ENCODE measurements at regions not wholly inside any gene's neighbourhood (a gene's known extent, or its start where the extent isn't known, plus 50 kb on each side); places are given as distances from the start of the nearest gene placed in this dataset.

DNA sequence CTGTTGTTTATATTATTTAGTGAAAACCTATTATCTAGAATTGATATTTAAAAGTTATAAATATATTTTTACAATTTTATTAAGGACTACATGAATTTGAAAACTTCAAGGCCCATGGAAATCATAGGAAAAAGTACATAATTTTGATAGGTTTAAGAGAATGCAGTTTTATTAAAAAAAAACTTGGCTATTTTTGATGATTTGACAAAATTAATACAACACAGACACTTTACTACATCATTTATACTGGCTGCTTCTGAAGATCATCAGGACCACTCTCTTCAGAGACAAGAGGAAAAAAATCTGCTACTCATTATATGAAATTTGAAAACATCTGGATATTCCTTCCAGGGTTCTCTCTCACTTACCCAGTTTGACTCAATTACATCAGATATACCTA lies 637.7 kb downstream of the BCKDHB start:
- H3K36me3 ChIP-seq (ENCODE audit: insufficient read depth, low read depth, low read length), result no peaks in the 10 kb centered on the region
- no peaks in the 10 kb centered on the region for H3K9me3 ChIP-seq (ENCODE audit: insufficient read depth, low read depth, low read length)
- H3K9ac ChIP-seq (ENCODE audit: low read depth, low read length), result no peak overlapping the region
- no peaks in the 10 kb centered on the region for H3K4me1 ChIP-seq (ENCODE audit: insufficient read depth, low read length)
- no peak overlapping the region for H3K27ac ChIP-seq (ENCODE audit: low read length)
- no peak overlapping the region for H3K4me3 ChIP-seq (ENCODE audit: low read length)
- H3K27me3 ChIP-seq (ENCODE audit: insufficient read depth, low read length), result no peaks in the 10 kb centered on the region

DNA sequence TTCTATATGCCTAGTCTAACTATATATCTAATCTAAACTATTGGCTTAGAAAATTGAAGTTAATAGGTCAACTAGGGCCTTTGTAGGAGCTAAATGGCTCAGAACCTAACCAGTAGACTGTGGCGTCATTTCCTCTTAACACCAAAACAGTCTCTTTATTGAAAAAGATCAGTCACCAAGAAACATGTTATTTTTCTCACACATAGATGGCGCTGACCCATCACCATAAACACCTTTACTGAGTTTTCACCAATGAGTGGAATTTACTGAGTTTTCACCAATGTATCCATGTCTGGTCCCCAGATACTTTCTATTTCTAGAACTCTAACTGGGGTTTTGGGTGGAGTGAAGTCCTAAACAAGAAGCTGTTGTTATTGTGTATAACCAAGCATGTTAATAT lies 636.0 kb downstream of the BCKDHB start:
- Histone ChIP-seq H3K9ac (ENCODE audit: low read depth, low read length) (no peak overlapping the region), H3K4me3 (ENCODE audit: low read length) (no peak overlapping the region), H3K27me3 (ENCODE audit: insufficient read depth, low read length) (no peaks in the 10 kb centered on the region), H3K9me3 (ENCODE audit: insufficient read depth, low read depth, low read length) (no peaks in the 10 kb centered on the region), H3K27ac (ENCODE audit: low read length) (no peak overlapping the region), H3K4me1 (ENCODE audit: insufficient read depth, low read length) (no peaks in the 10 kb centered on the region), H3K36me3 (ENCODE audit: insufficient read depth, low read depth, low read length) (no peaks in the 10 kb centered on the region)

DNA sequence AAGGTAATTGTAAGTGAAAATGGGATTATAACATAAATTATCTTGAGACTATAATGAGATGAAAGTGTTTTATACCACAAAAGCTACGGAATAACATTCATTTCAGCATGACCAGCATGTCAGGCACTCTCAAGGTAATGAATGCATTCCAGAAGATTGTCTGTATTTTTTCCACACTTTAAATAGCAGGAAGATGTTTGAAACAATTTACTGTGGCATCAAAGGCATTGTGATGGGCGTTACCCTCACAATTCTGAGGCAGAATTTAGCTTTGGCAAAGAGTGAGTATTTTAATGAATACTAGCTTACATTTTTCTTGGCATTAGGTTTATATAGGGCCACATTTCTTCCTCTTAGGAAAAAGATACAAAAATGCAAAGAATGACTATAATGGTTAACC lies 627.2 kb downstream of the BCKDHB start:
- H3K27me3 ChIP-seq (ENCODE audit: insufficient read depth, low read length), result no peaks in the 10 kb centered on the region
- H3K9ac ChIP-seq (ENCODE audit: low read depth, low read length), result no peak overlapping the region
- no peak overlapping the region for H3K27ac ChIP-seq (ENCODE audit: low read length)
- no peak overlapping the region for H3K4me3 ChIP-seq (ENCODE audit: low read length)
- H3K36me3 ChIP-seq (ENCODE audit: insufficient read depth, low read depth, low read length), result no peaks in the 10 kb centered on the region
- no peaks in the 10 kb centered on the region for H3K4me1 ChIP-seq (ENCODE audit: insufficient read depth, low read length)
- H3K9me3 ChIP-seq (ENCODE audit: insufficient read depth, low read depth, low read length), result no peaks in the 10 kb centered on the region

DNA sequence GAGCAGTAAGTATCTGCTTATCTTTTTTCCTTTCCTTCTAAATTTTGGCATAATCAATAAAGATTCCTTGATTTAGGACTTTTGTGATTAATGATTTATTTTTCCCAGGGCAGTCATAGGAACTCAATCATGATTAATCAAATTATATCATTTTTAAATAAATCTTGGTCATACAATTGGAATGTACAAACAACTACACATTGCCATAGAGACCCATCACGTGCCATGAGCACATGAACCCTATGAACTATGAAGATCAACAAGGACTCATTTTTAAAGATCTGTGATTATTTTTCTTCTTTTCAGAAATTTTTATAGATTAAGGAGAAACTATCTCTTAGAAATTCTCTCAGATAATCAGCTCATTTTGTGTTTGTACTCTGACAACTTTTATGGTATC lies 622.4 kb downstream of the BCKDHB start:
- H3K9ac ChIP-seq (ENCODE audit: low read depth, low read length), result no peak overlapping the region
- no peak overlapping the region for H3K4me3 ChIP-seq (ENCODE audit: low read length)
- H3K9me3 ChIP-seq (ENCODE audit: insufficient read depth, low read depth, low read length), result no peaks in the 10 kb centered on the region
- no peaks in the 10 kb centered on the region for H3K4me1 ChIP-seq (ENCODE audit: insufficient read depth, low read length)
- H3K27ac ChIP-seq (ENCODE audit: low read length), result no peak overlapping the region
- no peaks in the 10 kb centered on the region for H3K36me3 ChIP-seq (ENCODE audit: insufficient read depth, low read depth, low read length)
- H3K27me3 ChIP-seq (ENCODE audit: insufficient read depth, low read length), result no peaks in the 10 kb centered on the region

DNA sequence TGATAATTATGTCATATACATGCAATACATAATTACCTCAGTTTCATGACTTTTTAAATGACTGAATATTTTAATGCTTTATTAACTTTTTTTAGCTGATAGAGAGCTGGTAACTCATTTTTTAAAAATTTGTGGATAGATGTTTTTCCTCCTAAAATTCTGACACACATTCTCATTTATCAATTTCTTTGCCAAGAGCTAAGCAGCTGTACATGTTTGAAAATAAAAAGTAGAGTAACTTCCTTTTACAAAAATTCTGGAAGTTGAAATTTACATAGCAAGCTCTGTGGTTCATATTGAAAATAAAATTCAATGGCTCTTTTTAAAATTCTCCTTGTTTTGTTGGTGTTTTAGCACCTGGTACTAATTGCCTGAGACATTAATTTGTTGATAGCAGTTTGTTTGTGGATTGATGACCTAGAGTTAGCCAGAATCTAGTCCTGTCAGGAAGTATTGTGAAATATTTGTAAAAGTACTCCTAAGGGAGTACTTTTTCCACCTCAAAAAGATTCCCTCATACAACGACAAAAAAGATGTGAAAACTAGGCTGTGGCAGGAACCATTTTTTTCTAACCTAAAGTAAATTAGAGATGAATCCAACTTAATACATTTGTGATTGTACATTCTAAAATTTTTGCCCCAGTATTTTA lies 621.8 kb downstream of the BCKDHB start:
- Histone ChIP-seq H3K36me3 (ENCODE audit: insufficient read depth, low read depth, low read length) (no peaks in the 10 kb centered on the region), H3K4me1 (ENCODE audit: insufficient read depth, low read length) (no peaks in the 10 kb centered on the region), H3K9ac (ENCODE audit: low read depth, low read length) (no peak overlapping the region), H3K4me3 (ENCODE audit: low read length) (no peak overlapping the region), H3K27me3 (ENCODE audit: insufficient read depth, low read length) (no peaks in the 10 kb centered on the region), H3K27ac (ENCODE audit: low read length) (no peak overlapping the region), H3K9me3 (ENCODE audit: insufficient read depth, low read depth, low read length) (no peaks in the 10 kb centered on the region)

DNA sequence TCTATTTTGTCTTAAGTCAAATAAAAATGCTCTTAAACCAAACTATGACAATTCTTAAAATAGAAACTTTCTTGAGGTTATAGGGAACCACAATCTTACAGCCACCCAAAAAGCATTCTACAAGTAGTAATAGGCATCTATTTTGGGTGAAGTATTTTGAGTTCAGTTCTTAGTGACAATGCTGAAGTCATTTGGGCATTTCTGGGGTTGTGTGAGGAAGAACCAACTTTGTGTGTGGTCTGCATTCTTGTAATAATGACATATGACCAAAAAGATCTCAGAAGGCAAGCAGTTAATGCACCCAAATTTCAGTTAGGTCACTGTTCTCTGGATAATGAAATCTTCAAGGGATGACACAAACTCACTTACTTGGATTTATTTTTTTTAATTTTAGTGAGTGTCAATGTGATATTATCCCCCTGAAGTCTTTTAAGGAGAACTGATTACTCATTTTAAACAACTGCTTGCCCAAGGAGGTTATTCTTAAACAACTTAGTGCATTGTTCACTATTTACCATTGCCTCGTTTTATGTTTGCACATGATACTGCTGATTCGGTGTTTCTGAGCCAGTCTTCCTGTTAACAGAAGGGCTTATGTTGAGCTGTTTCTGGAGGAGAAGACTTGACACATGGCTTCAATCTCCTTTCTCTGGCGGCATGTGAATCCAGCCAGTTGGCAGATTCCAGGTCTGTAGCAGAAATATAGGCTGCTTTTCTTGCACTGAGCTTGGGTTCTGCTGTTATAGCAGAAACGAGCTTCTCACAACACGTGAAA lies 618.9 kb downstream of the BCKDHB start:
- no peaks in the 10 kb centered on the region for H3K27me3 ChIP-seq (ENCODE audit: insufficient read depth, low read length)
- H3K4me1 ChIP-seq (ENCODE audit: insufficient read depth, low read length), result no peaks in the 10 kb centered on the region
- H3K27ac ChIP-seq (ENCODE audit: low read length), result no peak overlapping the region
- no peaks in the 10 kb centered on the region for H3K9me3 ChIP-seq (ENCODE audit: insufficient read depth, low read depth, low read length)
- H3K9ac ChIP-seq (ENCODE audit: low read depth, low read length), result no peak overlapping the region
- H3K4me3 ChIP-seq (ENCODE audit: low read length), result no peak overlapping the region
- H3K36me3 ChIP-seq (ENCODE audit: insufficient read depth, low read depth, low read length), result no peaks in the 10 kb centered on the region

DNA sequence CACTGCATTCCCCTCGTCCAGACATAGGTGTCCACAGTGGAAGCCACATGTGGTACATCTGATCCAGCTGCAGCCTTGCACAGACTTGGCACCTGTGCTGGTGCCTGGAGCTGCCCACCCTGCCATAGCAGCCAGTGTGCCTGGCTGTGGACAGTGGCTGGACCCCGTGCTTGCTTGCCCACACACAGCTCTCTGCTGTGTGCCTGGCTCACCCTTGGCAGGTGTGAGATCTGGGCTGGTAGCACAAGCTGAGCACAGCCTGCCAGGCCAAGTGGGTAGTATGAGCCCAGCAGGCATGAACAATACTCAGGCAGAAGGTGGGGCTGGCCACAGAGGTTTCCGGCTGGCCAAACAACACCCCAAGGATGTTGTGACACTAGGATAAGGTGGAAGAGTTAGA lies 614.4 kb downstream of the BCKDHB start:
- Histone ChIP-seq H3K36me3 (ENCODE audit: insufficient read depth, low read depth, low read length) (no peaks in the 10 kb centered on the region), H3K9me3 (ENCODE audit: insufficient read depth, low read depth, low read length) (no peaks in the 10 kb centered on the region), H3K4me3 (ENCODE audit: low read length) (no peak overlapping the region), H3K9ac (ENCODE audit: low read depth, low read length) (no peak overlapping the region), H3K27ac (ENCODE audit: low read length) (no peak overlapping the region), H3K27me3 (ENCODE audit: insufficient read depth, low read length) (no peaks in the 10 kb centered on the region), H3K4me1 (ENCODE audit: insufficient read depth, low read length) (no peaks in the 10 kb centered on the region)

DNA sequence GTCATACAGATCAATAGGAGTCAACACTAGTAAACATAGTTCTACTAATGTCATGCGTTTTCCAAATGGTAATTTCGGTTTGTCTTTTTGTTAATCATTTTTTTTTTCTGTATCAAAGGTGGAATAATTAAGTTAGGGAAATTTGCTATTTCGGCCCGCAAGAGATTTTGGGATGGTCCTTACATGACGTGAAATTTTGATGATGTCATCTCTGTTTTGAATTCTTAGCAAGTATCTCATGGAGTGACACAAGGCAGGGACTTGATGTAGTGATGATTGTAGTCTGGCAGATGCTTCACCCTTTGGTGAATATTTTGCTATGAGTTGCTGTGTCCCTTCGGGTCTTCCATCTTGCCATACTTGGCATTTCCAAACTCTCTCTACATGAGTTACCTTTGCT lies 608.0 kb downstream of the BCKDHB start:
- Histone ChIP-seq H3K9me3 (ENCODE audit: insufficient read depth, low read depth, low read length) (no peaks in the 10 kb centered on the region), H3K27ac (ENCODE audit: low read length) (no peak overlapping the region), H3K4me3 (ENCODE audit: low read length) (no peak overlapping the region), H3K27me3 (ENCODE audit: insufficient read depth, low read length) (no peaks in the 10 kb centered on the region), H3K4me1 (ENCODE audit: insufficient read depth, low read length) (no peaks in the 10 kb centered on the region), H3K36me3 (ENCODE audit: insufficient read depth, low read depth, low read length) (no peaks in the 10 kb centered on the region), H3K9ac (ENCODE audit: low read depth, low read length) (no peak overlapping the region)

DNA sequence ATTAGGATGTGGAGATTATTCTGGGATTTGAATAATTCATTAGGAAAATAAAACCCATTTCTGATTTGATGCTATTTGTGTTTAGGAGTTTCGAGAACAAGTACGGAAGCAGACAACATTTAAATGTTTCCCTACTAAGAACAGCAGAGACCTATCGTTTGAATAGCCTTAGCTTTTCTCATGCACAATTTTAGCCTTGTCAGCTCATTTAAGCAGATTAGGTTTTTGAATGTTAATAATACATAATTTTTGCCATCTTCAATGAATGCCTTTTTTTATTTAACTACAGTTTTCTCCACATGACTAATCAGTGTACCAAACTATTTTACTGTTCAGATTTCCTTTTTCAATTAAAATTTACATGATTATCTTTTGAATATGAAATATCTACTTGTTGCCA lies 592.0 kb downstream of the BCKDHB start:
- Histone ChIP-seq H3K9ac (ENCODE audit: low read depth, low read length) (no peak overlapping the region), H3K36me3 (ENCODE audit: insufficient read depth, low read depth, low read length) (no peaks in the 10 kb centered on the region), H3K9me3 (ENCODE audit: insufficient read depth, low read depth, low read length) (peaks cover 17% of the 10 kb centered on the region)

DNA sequence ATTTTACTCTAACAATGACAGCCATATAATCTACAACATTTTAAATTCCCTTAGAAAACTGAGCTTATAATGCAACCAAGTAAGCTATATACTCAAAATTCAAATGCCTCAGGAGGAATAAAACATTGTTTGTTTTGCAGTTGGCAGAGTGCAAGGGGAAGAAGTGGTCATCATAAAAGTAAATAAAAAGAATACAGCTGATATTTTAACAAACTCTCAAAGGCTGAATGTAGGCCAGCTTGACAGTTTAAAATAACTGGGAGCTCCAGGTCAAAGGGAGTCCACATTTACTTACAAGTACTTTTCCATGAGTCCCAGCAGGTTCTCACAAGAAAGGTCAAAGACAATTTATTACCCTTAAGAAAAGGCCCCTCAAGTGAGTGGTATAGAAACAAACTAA lies 589.8 kb downstream of the BCKDHB start:
- H3K9me3 ChIP-seq (ENCODE audit: insufficient read depth, low read depth, low read length), result peaks cover 1% of the 10 kb centered on the region; the same call in 1 of the 2 replicates
- no peaks in the 10 kb centered on the region for H3K27me3 ChIP-seq (ENCODE audit: insufficient read depth, low read length)
- H3K27ac ChIP-seq (ENCODE audit: low read length), result no peak overlapping the region
- H3K36me3 ChIP-seq (ENCODE audit: insufficient read depth, low read depth, low read length), result no peaks in the 10 kb centered on the region
- H3K4me1 ChIP-seq (ENCODE audit: insufficient read depth, low read length), result no peaks in the 10 kb centered on the region
- H3K9ac ChIP-seq (ENCODE audit: low read depth, low read length), result no peak overlapping the region
- H3K4me3 ChIP-seq (ENCODE audit: low read length), result no peak overlapping the region

More for the DNA sequence above, 592.0 kb downstream of the BCKDHB start:
- H3K4me1 ChIP-seq (ENCODE audit: insufficient read depth, low read length), result no peaks in the 10 kb centered on the region
- no peak overlapping the region for H3K4me3 ChIP-seq (ENCODE audit: low read length)
- no peaks in the 10 kb centered on the region for H3K27me3 ChIP-seq (ENCODE audit: insufficient read depth, low read length)
- no peak overlapping the region for H3K27ac ChIP-seq (ENCODE audit: low read length)

DNA sequence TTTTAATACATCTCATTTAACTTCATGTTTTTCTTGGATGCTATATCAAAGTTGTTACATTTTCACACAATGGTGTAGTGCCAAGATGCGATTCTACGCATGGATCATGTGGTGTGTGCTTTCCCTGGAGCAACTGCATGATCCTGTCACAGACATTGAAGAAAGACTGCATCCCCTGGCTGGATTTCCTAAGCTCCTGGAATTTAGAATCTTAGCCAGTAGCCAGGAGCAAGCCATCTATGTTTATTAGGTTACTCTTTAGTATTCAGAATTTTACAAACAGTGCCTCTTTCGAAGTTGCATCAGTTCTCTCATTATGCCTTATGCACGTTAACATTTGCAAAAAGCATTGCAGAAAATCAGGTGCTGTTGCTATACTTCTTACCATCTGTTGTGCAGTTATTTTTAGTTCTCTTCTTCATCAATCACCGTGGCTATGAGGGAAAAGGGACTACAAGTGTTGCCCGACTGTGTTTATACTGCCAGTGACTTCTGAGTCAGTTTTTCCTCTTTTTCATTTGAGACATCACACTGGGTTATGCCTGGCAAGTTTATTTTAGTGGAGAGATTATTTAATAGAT lies 584.2 kb downstream of the BCKDHB start:
- no peaks in the 10 kb centered on the region for H3K36me3 ChIP-seq (ENCODE audit: insufficient read depth, low read depth, low read length)
- no peak overlapping the region for H3K9ac ChIP-seq (ENCODE audit: low read depth, low read length)
- H3K9me3 ChIP-seq (ENCODE audit: insufficient read depth, low read depth, low read length), result no peaks in the 10 kb centered on the region
- H3K4me1 ChIP-seq (ENCODE audit: insufficient read depth, low read length), result no peaks in the 10 kb centered on the region
- H3K27ac ChIP-seq (ENCODE audit: low read length), result no peak overlapping the region
- no peaks in the 10 kb centered on the region for H3K27me3 ChIP-seq (ENCODE audit: insufficient read depth, low read length)
- H3K4me3 ChIP-seq (ENCODE audit: low read length), result no peak overlapping the region
